ENCODE measurements at regions not wholly inside any gene's neighbourhood (a gene's known extent, or its start where the extent isn't known, plus 50 kb on each side); places are given as distances from the start of the nearest gene placed in this dataset.

DNA sequence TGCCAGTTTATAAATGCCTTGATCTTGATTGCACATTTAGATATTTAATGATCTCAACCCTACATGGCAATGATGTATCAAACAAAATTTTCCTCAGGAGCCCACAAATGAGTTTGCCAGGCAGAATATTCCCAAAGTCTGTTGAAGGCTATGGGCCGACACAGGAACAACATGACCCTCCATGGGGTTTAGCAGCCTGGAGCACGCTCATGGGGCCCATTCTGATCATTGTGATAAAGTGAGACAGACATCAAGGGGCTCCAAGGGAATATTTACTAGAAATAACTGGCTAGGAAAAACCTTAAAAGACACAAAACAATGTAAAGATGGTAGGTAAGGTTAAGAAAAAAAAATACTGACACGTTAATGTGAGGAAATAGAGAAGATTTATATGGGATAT lies 485.4 kb downstream of the PLCL1 start:
- H3K4me1 Mint-ChIP-seq (ENCODE audit: low read depth) = no peaks in the 10 kb centered on the region
- no peak overlapping the region for H3K4me3 Mint-ChIP-seq (ENCODE audit: unreplicated experiment)
- H3K9me3 Mint-ChIP-seq (ENCODE audit: low read depth) = no peaks in the 10 kb centered on the region
- H3K36me3 Mint-ChIP-seq (ENCODE audit: low read depth) = no peaks in the 10 kb centered on the region
- H3K27ac Mint-ChIP-seq (ENCODE audit: unreplicated experiment) = no peak overlapping the region
- no peak for DNase-seq (ENCODE audit: low spot score)
- H3K27me3 Mint-ChIP-seq (ENCODE audit: low read depth) = peaks cover 32% of the 10 kb centered on the region
- TF ChIP-seq CTCF (IDR thresholded peaks at IDR 0.05) = no peak

DNA sequence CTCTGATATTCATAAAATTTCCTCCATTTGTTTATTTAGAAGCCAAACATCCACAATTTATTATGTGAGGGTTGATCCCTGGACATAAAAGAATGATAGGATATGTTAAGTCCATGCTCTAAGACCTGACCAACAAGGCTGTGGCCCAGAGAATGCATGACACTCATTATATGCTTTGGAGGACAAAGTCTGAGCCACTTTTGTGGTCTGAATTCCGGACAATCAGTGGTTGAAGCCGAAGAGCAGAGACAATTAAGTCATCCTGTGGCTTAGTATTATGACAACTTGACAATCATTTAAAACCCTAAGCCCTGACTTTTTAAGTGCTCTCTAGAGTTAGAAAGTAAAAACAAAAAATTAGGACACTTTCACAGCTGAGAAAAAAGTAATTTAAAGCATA lies 483.3 kb downstream of the PLCL1 start:
- Mint-ChIP-seq H3K27ac (ENCODE audit: unreplicated experiment) (no peak overlapping the region), H3K4me1 (ENCODE audit: low read depth) (no peaks in the 10 kb centered on the region), H3K27me3 (ENCODE audit: low read depth) (peaks cover 30% of the 10 kb centered on the region), H3K36me3 (ENCODE audit: low read depth) (no peaks in the 10 kb centered on the region), H3K9me3 (ENCODE audit: low read depth) (no peaks in the 10 kb centered on the region), H3K4me3 (ENCODE audit: unreplicated experiment) (no peak overlapping the region)
- DNase-seq (ENCODE audit: low spot score) = no peak
- TF ChIP-seq CTCF (IDR thresholded peaks at IDR 0.05) = no peak

DNA sequence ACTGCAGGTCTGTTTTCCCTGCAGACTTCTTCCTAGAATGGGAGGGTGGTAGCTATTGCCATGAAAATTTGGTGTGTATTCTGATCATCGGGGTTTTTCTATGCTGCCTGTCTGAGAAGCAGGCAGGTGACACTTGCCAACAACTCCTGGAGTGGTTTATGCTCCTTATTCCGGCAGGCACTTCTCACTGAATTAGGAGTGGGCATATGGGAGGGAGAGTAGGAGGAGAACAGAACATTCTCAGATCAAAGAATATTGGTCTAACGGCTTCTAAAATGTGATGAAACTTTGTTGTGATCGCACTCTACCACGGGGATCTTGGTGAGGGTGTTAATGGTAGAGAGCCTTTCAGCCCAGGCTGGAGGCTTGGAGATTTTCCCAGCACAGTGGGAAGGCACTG lies 480.8 kb downstream of the PLCL1 start:
- TF ChIP-seq CTCF (IDR thresholded peaks at IDR 0.05) = no peak
- DNase-seq (ENCODE audit: low spot score) = no peak
- no peak overlapping the region for H3K4me3 Mint-ChIP-seq (ENCODE audit: unreplicated experiment)
- no peaks in the 10 kb centered on the region for H3K36me3 Mint-ChIP-seq (ENCODE audit: low read depth)
- no peaks in the 10 kb centered on the region for H3K4me1 Mint-ChIP-seq (ENCODE audit: low read depth)
- no peaks in the 10 kb centered on the region for H3K9me3 Mint-ChIP-seq (ENCODE audit: low read depth)
- H3K27ac Mint-ChIP-seq (ENCODE audit: unreplicated experiment) = no peak overlapping the region
- peaks cover 33% of the 10 kb centered on the region for H3K27me3 Mint-ChIP-seq (ENCODE audit: low read depth)

GRCh38 chr2:198283146-198283545 lies 478.8 kb downstream of the PLCL1 start:
- no peak for DNase-seq (ENCODE audit: low spot score)
- H3K4me1 Mint-ChIP-seq (ENCODE audit: low read depth) = no peaks in the 10 kb centered on the region

GRCh38 chr2:198282061-198282460 lies 477.7 kb downstream of the PLCL1 start:
- Mint-ChIP-seq H3K4me1 (ENCODE audit: low read depth) (no peaks in the 10 kb centered on the region), H3K4me3 (ENCODE audit: unreplicated experiment) (no peak overlapping the region), H3K27ac (ENCODE audit: unreplicated experiment) (no peak overlapping the region), H3K27me3 (ENCODE audit: low read depth) (peaks cover 30% of the 10 kb centered on the region), H3K9me3 (ENCODE audit: low read depth) (no peaks in the 10 kb centered on the region), H3K36me3 (ENCODE audit: low read depth) (no peaks in the 10 kb centered on the region)
- no peak for TF ChIP-seq CTCF (IDR thresholded peaks at IDR 0.05)
- DNase-seq (ENCODE audit: low spot score) = no peak

More at GRCh38 chr2:198283146-198283545, 478.8 kb downstream of the PLCL1 start:
- Mint-ChIP-seq H3K27ac (ENCODE audit: unreplicated experiment) (no peak overlapping the region), H3K36me3 (ENCODE audit: low read depth) (no peaks in the 10 kb centered on the region), H3K9me3 (ENCODE audit: low read depth) (no peaks in the 10 kb centered on the region), H3K4me3 (ENCODE audit: unreplicated experiment) (no peak overlapping the region), H3K27me3 (ENCODE audit: low read depth) (peaks cover 30% of the 10 kb centered on the region)
- TF ChIP-seq CTCF (IDR thresholded peaks at IDR 0.05) = no peak

All from chondrocyte (in vitro differentiated cells).